HepG2 (cell line): ENCODE measurements at regions not wholly inside any gene's neighbourhood (a gene's known extent, or its start where the extent isn't known, plus 50 kb on each side); places are given as distances from the start of the nearest gene placed in this dataset.

ENCODE experiments used
- AGO1 ChIP-seq: fragments of 200-400 bp; formaldehyde crosslinking; IDR thresholded peaks from 2 replicates; pipeline ENCODE4 v1.6.1; 2017; ENCODE audit warnings: mild to moderate bottlenecking, low read depth, low read length, moderate library complexity; ENCODE audit not compliant: poor library complexity, severe bottlenecking
- CSRNP1 ChIP-seq: sonication (generic); formaldehyde crosslinking; IDR thresholded peaks from 2 replicates; pipeline ENCODE4 v1.8.1; 2023; ENCODE audit warnings: mild to moderate bottlenecking, missing genetic modification reagents
- FOXO1 ChIP-seq: sonication (generic); formaldehyde crosslinking; IDR thresholded peaks from 2 replicates; pipeline ENCODE4 v1.4.0; 2020; ENCODE audit warnings: missing genetic modification reagents
- FOXP4 ChIP-seq: sonication (generic); formaldehyde crosslinking; IDR thresholded peaks from 2 replicates; pipeline ENCODE4 v1.4.0; 2020; ENCODE audit warnings: missing genetic modification reagents
- PHF5A ChIP-seq: IDR thresholded peaks from one replicate; pipeline ENCODE4 v1.6.1; 2018; ENCODE audit warnings: low read depth, missing genetic modification reagents; ENCODE audit not compliant: unreplicated experiment
- RERE ChIP-seq: IDR thresholded peaks from 2 replicates; pipeline ENCODE4 v1.6.1; 2016; ENCODE audit warnings: low read depth, missing genetic modification reagents, missing compliant biosample characterization
- SALL2 ChIP-seq: sonication (generic); formaldehyde crosslinking; IDR thresholded peaks from 2 replicates; pipeline ENCODE4 v1.8.1; 2023; ENCODE audit warnings: mild to moderate bottlenecking, missing genetic modification reagents, inconsistent platforms
- TEAD2 ChIP-seq: sonication (generic); formaldehyde crosslinking; IDR thresholded peaks from 2 replicates; pipeline ENCODE4 v1.9.0; 2021; ENCODE audit warnings: missing genetic modification reagents
- TRIM22 ChIP-seq: fragments of 450-650 bp; IDR thresholded peaks from 2 replicates; pipeline ENCODE4 v1.6.1; 2017
- ZMAT5 ChIP-seq: sonication (generic); formaldehyde crosslinking; IDR thresholded peaks from 2 replicates; pipeline ENCODE4 v1.5.0; 2020; ENCODE audit warnings: mild to moderate bottlenecking, low read depth, missing genetic modification reagents, borderline replicate concordance
- ZNF460 ChIP-seq: sonication (generic); formaldehyde crosslinking; IDR thresholded peaks from 2 replicates; pipeline ENCODE4 v1.5.1; 2020; ENCODE audit warnings: missing genetic modification reagents, mild to moderate bottlenecking, borderline replicate concordance
- ZNF691 ChIP-seq: sonication (generic); formaldehyde crosslinking; IDR thresholded peaks from 2 replicates; pipeline ENCODE4 v1.4.0; 2020; ENCODE audit warnings: missing genetic modification reagents, low read depth, mild to moderate bottlenecking, borderline replicate concordance

- TF ChIP-seq FOXP4 (CRISPR knock-in tag) (peak; percentile 51; the same call in 1 of the 2 replicates), AGO1 (no peak), ZMAT5 (CRISPR knock-in tag) (no peak), ZNF460 (CRISPR knock-in tag) (no peak), FOXO1 (CRISPR knock-in tag) (peak; percentile 47; the same call in 1 of the 2 replicates), TEAD2 (CRISPR knock-in tag) (no peak), RERE (no peak), PHF5A (CRISPR knock-in tag) (no peak), CSRNP1 (no peak), SALL2 (no peak), ZNF691 (no peak), TRIM22 (no peak)
These were observed 188.6 kb upstream of the SH3BP4 start (continued) for GRCh38 chr2:234763002-234763873.
